ENCODE measurements at regions not wholly inside any gene's neighbourhood (a gene's known extent, or its start where the extent isn't known, plus 50 kb on each side); places are given as distances from the start of the nearest gene placed in this dataset.

DNA sequence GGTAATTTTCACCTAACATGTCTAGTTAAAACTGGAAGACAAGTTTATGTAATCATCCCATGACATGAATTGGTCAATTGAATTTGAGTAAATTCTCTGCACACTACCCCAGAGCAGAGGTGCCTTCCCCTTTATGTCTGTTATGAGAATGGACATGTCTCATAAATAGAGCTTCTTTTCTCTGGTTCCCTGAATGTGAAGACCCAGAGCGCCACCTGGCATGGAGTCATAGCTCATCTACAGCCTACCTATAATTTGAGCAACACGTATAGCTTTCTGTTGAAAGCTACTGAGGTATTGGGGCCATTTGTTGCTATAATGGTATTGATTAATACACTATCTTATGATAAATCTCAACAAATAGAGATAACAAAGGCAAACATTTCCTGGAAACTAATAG lies 626.5 kb upstream of the GALNTL6 start:
- DNase-seq (ENCODE audit: low read depth) = peak; percentile 25
- H3K4me3 ChIP-seq (ENCODE audit: low read depth, low read length) = no peak overlapping the region
- TF ChIP-seq CTCF (IDR thresholded peaks at IDR 0.05; ENCODE audit: insufficient read depth, low read depth, low read length, missing control alignments) = peak; percentile 9

DNA sequence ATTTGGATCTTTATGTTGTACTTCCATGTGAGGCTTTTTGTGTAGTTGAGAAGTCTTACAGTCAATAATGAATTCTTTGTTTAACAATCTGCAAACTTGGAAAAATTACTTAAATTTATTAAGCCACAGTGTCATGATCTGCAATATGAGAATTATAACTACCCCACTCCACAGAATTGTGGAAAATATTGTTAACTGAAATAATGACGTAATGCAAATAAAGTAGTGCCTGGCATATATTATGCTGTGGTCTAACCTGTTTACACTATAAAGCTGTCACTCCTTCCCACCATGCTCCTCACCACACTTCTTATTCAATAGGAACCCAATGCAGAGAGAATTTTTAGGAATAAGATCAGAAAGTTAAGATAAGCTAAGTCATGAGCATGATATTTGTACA lies 632.1 kb upstream of the GALNTL6 start:
- DNase-seq (ENCODE audit: low read depth) = no peak
- no peak for TF ChIP-seq CTCF (IDR thresholded peaks at IDR 0.05; ENCODE audit: insufficient read depth, low read depth, low read length, missing control alignments)
- no peak overlapping the region for H3K4me3 ChIP-seq (ENCODE audit: low read depth, low read length)

DNA sequence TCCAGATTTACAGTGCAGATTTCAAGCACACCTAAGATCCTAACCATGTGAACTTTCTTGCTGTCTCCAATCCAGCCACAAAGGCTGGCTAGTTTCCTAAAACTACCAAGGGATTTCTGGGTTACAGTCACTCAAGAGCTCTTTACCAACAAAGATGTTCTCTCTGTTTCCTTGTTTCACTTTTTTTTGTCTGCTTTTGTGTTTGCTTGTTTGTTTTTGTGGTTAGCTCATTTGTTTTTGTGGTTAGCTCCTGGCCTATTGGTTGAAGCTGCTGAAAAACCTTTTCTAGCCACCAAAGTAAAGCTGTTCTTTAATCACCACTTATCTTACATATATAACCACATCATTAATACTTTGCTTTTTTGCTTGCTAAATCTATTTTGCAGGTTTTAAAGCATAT lies 642.5 kb upstream of the GALNTL6 start:
- TF ChIP-seq CTCF (IDR thresholded peaks at IDR 0.05; ENCODE audit: insufficient read depth, low read depth, low read length, missing control alignments) = no peak
- no peak overlapping the region for H3K4me3 ChIP-seq (ENCODE audit: low read depth, low read length)
- DNase-seq (ENCODE audit: low read depth) = no peak

DNA sequence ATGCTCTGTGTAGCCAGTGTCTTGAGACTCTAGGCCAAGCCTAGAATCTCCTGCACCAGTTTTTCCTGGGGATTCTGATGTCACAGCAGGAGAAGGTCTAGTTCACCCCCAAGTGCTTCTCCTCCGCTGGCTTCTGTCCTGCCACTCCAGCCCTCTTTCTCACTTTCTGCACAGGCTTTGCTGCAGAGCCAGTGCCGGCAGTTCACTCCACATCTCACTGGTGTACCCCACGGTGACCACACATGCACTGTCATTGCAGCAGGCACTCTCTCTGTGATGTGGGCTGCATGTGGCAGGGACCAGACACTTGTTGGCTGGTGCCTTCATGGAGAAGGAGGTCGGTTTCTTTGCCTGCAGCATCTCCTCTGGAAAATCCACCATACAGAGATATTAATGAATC lies 643.8 kb upstream of the GALNTL6 start:
- no peak for TF ChIP-seq CTCF (IDR thresholded peaks at IDR 0.05; ENCODE audit: insufficient read depth, low read depth, low read length, missing control alignments)
- no peak overlapping the region for H3K4me3 ChIP-seq (ENCODE audit: low read depth, low read length)
- DNase-seq (ENCODE audit: low read depth) = no peak

DNA sequence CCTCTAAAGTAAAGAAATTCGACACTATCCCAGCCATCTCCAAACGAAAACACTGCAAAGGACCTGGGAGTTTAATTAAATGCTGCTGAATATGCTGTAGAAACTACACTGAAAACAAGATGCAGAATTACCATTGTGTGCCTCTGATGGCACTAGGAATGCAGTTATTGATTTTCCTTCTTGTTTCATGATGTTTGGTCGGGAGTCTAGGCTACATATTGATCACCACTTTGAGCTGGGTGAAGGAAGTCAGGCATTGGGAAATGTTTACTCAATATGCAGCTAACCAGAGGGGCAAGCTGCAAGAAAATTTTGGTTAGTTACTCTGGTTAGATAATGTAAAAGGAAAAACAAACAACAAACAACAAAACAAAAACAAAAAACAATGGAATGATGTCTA lies 650.7 kb upstream of the GALNTL6 start:
- H3K4me3 ChIP-seq (ENCODE audit: low read depth, low read length) = no peak overlapping the region
- DNase-seq (ENCODE audit: low read depth) = no peak
- no peak for TF ChIP-seq CTCF (IDR thresholded peaks at IDR 0.05; ENCODE audit: insufficient read depth, low read depth, low read length, missing control alignments)

DNA sequence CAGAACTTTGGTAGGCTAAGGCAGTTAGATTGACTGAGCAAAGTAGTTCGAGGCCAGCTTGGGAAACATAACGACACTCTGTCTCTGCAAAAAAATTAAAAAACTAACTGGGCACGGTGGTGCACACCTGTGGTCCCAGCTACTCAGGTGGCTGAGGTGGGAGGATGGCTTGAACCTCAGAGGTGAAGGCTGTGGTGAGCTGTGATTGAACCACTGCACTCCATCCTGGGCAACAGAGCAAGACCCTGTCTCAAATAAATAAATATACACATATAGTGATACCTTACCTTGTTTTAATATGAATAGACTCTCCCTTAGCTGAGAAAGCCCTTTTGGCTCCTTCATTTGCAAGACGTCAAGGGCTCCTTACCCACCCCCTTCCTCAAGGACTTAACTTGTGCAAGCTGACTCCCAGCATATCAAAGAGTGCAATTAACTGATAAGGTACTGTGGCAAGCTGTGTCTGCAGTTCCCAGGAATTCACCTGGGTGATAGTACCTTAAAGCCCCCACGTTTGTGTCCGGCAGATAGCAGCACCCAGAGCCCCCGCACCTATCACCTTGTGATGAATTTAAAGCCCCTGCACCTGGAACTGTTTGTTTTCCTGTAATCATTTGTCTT lies 655.6 kb upstream of the GALNTL6 start:
- H3K4me3 ChIP-seq (ENCODE audit: low read depth, low read length) = no peak overlapping the region
- DNase-seq (ENCODE audit: low read depth) = no peak
- no peak for TF ChIP-seq CTCF (IDR thresholded peaks at IDR 0.05; ENCODE audit: insufficient read depth, low read depth, low read length, missing control alignments)

- no peak for TF ChIP-seq CTCF (IDR thresholded peaks at IDR 0.05; ENCODE audit: insufficient read depth, low read depth, low read length, missing control alignments)
- no peak overlapping the region for H3K4me3 ChIP-seq (ENCODE audit: low read depth, low read length)
- DNase-seq (ENCODE audit: low read depth) = no peak
Observed at GRCh38 chr4:171142639-171143038, 670.6 kb upstream of the GALNTL6 start.
